Sigmoid colon (tissue), 6 donors: ENCODE measurements at regions not wholly inside any gene's neighbourhood (a gene's known extent, or its start where the extent isn't known, plus 50 kb on each side); places are given as distances from the start of the nearest gene placed in this dataset.

Experiments used
- DNase-seq: peaks from one replicate; pipeline ENCODE4 v3.0.0-alpha.2; 2019
- H3K27ac ChIP-seq, 4 donors: fragments of 200-600 bp; sonication (generic); one replicate each; pipeline ENCODE4 v1.5.1; 2016 to 2019; ENCODE audit warnings: mild to moderate bottlenecking in 1 of 4
- H3K27me3 ChIP-seq, 3 donors: fragments of 200-600 bp; sonication (generic); one replicate each; pipeline ENCODE4 v1.5.1; 2019; ENCODE audit warnings: mild to moderate bottlenecking in 1 of 3
- H3K36me3 ChIP-seq, 4 donors: fragments of 200-600 bp; sonication (generic); one replicate each; pipeline ENCODE4 v1.5.1; 2016 to 2019
- H3K4me1 ChIP-seq, 4 donors: fragments of 200-600 bp; sonication (generic); one replicate each; pipeline ENCODE4 v1.5.1; 2017 to 2019
- H3K4me3 ChIP-seq, 4 donors: fragments of 200-600 bp; sonication (generic); one replicate each; pipeline ENCODE4 v1.5.1; 2017 to 2019; ENCODE audit warnings: mild to moderate bottlenecking in 2 of 4, moderate library complexity in 1 of 4
- H3K9me3 ChIP-seq, 4 donors: fragments of 200-600 bp in 3 of 4; sonication (generic) in 3 of 4; one replicate each; pipeline versions ENCODE4 v1.5.1 to v1.6.1; 2013 to 2019
- EP300 ChIP-seq, 4 donors: sonication (generic); formaldehyde crosslinking; IDR thresholded peaks; one replicate each; pipeline ENCODE4 v1.6.1; 2017; ENCODE audit warnings: antibody characterized with exemption in 4 of 4
- POLR2A ChIP-seq, 2 donors: fragments of 450-650 bp; IDR thresholded peaks; one replicate each; pipeline ENCODE4 v1.6.1; 2016; ENCODE audit warnings: antibody characterized with exemption in 2 of 2, mild to moderate bottlenecking in 2 of 2, moderate library complexity in 2 of 2
- POLR2AphosphoS5 ChIP-seq, 4 donors: sonication (generic); formaldehyde crosslinking; IDR thresholded peaks; one replicate each; pipeline ENCODE4 v1.6.1; 2017; ENCODE audit warnings: antibody characterized with exemption in 4 of 4
- WGBS, 2 donors: extraction: QIAGEN DNeasy Blood & Tissue Kit; methylation state at CpG; one replicate each; pipeline ENCODE4 v1.1.7; 2013; 5-methylcytosine and 5-hydroxymethylcytosine counted together
- intact Hi-C: fragments of 100-400 bp; cut with DNase I; formaldehyde crosslinking; loops from one replicate; pipeline ENCODE4 v1.15.1; 2023
- TF ChIP-seq, protein P1 (sequence below), 4 experiments: fragments of 450-650 bp in 3 of 4; fragments of 200-600 bp in 1 of 4; IDR thresholded peaks; one replicate each; pipeline ENCODE4 v1.5.1; 2016 to 2019; ENCODE audit warnings: antibody characterized with exemption in 4 of 4, mild to moderate bottlenecking in 3 of 4, moderate library complexity in 2 of 4
- donor health status: healthy with polysubstance abuse.
- donor health status: healthy.

DNA sequence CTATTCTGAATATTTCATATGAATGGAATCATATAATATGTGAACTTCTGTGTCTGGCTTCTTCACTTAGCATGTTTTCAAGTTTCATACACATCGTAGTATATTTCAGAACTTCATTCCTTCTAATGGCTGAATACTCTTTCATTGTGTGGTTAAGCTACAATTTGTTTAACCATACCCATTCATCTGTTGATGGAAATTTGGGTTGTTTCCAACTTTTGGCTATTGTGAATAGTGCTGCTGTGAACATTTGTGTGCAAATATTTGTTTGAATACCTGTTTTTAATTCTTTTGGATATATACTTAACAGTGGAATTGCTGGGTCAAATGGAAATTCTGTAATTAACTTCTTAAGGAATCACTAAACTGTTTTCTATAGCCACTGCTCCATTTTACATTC, 86.0 kb upstream of the MDFIC start:
- Histone ChIP-seq H3K4me1 (peaks cover 0 to 4% (median 0%) of the 10 kb centered on the region in 4 donors), H3K36me3 (no peaks in the 10 kb centered on the region), H3K27me3 (no peaks in the 10 kb centered on the region), H3K4me3 (no peak overlapping the region), H3K9me3 (no peaks in the 10 kb centered on the region), H3K27ac (no peak overlapping the region)
- intact Hi-C loops: no loop called here
- 0 to 1% methylated on average over 1 of the region's 1 CpG for WGBS, 2 donors
- TF ChIP-seq POLR2AphosphoS5 (IDR thresholded peaks at IDR 0.05) (no peak), POLR2A (IDR thresholded peaks at IDR 0.05) (no peak), EP300 (IDR thresholded peaks at IDR 0.05) (no peak)
- TF ChIP-seq, protein P1, sequence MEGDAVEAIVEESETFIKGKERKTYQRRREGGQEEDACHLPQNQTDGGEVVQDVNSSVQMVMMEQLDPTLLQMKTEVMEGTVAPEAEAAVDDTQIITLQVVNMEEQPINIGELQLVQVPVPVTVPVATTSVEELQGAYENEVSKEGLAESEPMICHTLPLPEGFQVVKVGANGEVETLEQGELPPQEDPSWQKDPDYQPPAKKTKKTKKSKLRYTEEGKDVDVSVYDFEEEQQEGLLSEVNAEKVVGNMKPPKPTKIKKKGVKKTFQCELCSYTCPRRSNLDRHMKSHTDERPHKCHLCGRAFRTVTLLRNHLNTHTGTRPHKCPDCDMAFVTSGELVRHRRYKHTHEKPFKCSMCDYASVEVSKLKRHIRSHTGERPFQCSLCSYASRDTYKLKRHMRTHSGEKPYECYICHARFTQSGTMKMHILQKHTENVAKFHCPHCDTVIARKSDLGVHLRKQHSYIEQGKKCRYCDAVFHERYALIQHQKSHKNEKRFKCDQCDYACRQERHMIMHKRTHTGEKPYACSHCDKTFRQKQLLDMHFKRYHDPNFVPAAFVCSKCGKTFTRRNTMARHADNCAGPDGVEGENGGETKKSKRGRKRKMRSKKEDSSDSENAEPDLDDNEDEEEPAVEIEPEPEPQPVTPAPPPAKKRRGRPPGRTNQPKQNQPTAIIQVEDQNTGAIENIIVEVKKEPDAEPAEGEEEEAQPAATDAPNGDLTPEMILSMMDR (IDR thresholded peaks at IDR 0.05): no peak
- no peak for DNase-seq

DNA sequence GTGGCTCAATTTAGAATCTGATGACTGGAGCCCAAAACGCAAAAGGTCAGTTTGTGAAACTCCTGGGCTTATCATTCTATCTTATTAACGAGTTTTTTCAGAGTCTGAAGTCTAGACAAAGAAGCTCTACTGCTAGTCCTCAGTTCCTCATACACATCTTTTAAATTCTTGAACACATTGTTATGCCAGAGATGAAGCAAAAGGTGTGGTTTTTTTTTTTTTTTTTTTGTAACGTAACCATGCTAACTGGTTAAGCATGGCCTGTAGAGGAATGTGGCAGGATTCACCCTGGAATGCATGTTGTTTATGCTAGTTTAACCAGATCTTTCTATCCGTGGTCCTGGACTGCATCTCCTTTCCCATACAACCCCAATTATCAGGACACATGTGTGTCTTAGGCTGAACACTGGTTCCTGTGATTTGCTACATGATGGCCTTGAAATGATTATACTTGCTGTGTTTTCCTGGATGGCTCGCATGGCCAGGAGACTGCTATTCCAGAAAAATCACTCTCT, 79.3 kb upstream of the MDFIC start:
- WGBS, 2 donors: 86% methylated on average over 5 of the region's 5 CpGs
- H3K9me3 ChIP-seq: no peaks in the 10 kb centered on the region
- TF ChIP-seq POLR2A (IDR thresholded peaks at IDR 0.05): no peak
- TF ChIP-seq EP300 (IDR thresholded peaks at IDR 0.05): no peak
- TF ChIP-seq, protein P1 (IDR thresholded peaks at IDR 0.05): no peak
- no peak for TF ChIP-seq POLR2AphosphoS5 (IDR thresholded peaks at IDR 0.05)
- no peaks in the 10 kb centered on the region for H3K27me3 ChIP-seq
- H3K27ac ChIP-seq: no peak overlapping the region
- no peaks in the 10 kb centered on the region for H3K36me3 ChIP-seq
- H3K4me1 ChIP-seq: peaks cover 0 to 4% (median 0%) of the 10 kb centered on the region in 4 donors
- intact Hi-C loops: no loop called here
- no peak for DNase-seq
- no peak overlapping the region for H3K4me3 ChIP-seq

DNA sequence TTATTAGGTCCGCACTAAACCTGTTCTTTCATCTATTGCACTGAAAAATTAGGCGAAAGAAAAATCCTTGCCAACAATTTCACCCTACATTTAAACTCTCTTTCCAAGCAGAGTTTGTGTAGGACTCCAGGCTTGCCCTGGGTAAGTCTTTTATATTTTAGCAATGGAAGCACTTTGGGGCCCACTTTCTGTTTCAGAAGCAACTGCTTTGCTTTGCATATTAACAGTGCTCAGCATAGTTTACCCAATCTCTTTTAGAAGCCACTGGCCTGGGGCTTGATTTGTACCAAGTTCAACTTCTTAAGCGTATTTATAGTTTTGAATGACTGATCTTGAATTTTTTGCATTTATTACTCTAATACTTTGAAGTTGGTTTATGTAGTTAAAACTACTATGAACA, 78.8 kb upstream of the MDFIC start:
- WGBS, 2 donors: 95 to 97% methylated on average over 3 of the region's 3 CpGs
- intact Hi-C loops: no loop called here
- Histone ChIP-seq H3K4me1 (peaks cover 0 to 4% (median 0%) of the 10 kb centered on the region in 4 donors), H3K4me3 (no peak overlapping the region), H3K9me3 (no peaks in the 10 kb centered on the region), H3K27ac (no peak overlapping the region), H3K36me3 (no peaks in the 10 kb centered on the region), H3K27me3 (no peaks in the 10 kb centered on the region)
- no peak for TF ChIP-seq POLR2AphosphoS5 (IDR thresholded peaks at IDR 0.05)
- TF ChIP-seq EP300 (IDR thresholded peaks at IDR 0.05): no peak
- TF ChIP-seq, protein P1 (IDR thresholded peaks at IDR 0.05): no peak
- no peak for TF ChIP-seq POLR2A (IDR thresholded peaks at IDR 0.05)
- DNase-seq: no peak

DNA sequence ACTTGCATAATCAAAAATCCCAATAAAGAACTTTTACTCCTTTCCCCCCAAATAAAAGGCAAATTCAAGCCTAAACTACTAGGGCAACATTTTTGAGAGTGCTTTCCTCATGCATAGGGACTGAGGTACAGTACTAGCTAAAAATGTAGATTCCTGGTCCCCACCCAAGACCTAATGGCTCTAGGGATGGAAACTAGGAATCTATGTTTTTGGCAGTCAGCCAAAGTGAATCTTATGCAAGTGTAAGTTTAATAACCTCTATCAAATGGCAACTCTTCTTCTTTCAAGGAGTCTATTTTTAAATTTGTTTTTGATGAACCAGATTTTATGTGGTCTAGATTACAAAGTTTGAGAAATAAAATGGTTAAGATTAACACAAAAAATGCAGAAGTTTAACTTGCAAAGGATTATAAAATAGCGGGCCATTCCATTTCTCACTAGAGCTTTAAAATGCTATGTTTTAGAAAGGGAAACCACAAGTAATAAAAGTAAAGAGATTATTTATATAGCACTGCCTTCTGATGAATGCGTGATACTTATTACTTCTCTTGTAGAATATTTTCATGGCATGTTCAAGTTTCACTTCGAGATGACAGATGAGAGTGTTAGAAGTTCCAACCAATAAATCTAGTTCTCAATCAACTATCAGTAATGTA, 70.4 kb upstream of the MDFIC start:
- Histone ChIP-seq H3K36me3 (no peaks in the 10 kb centered on the region), H3K9me3 (no peaks in the 10 kb centered on the region), H3K4me3 (no peak overlapping the region), H3K27me3 (no peaks in the 10 kb centered on the region), H3K4me1 (peaks cover 0 to 15% (median 3%) of the 10 kb centered on the region in 4 donors), H3K27ac (no peak overlapping the region)
- intact Hi-C loops: no loop called here
- TF ChIP-seq, protein P1 (IDR thresholded peaks at IDR 0.05): no peak
- TF ChIP-seq POLR2A (IDR thresholded peaks at IDR 0.05): no peak
- no peak for TF ChIP-seq POLR2AphosphoS5 (IDR thresholded peaks at IDR 0.05)
- TF ChIP-seq EP300 (IDR thresholded peaks at IDR 0.05): no peak
- no peak for DNase-seq
- 56 to 75% methylated on average over 3 of the region's 3 CpGs for WGBS, 2 donors

DNA sequence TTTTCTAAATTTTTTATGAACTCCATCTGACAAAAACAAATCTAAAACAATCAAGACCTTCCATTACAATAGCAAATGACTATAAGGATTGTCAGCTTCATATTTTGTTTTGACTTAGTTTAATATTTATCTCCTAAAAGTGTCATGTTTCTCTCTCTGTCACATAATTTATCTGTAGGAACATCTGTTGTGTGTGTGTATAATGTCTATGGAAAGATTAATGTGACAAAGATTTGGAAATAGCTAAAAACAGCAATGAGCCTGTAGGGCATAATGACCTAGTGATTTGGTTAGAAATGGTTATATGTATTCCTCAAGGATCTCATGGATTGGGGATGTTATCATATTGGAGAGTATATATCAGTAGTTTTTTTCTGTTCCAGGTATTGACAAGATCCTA, 69.6 kb upstream of the MDFIC start:
- intact Hi-C loops: no loop called here
- Histone ChIP-seq H3K36me3 (no peaks in the 10 kb centered on the region), H3K4me1 (peaks cover 0 to 15% (median 3%) of the 10 kb centered on the region in 4 donors), H3K9me3 (no peaks in the 10 kb centered on the region), H3K27ac (no peak overlapping the region), H3K27me3 (no peaks in the 10 kb centered on the region), H3K4me3 (no peak overlapping the region)
- TF ChIP-seq, protein P1 (IDR thresholded peaks at IDR 0.05): no peak
- no peak for TF ChIP-seq POLR2A (IDR thresholded peaks at IDR 0.05)
- TF ChIP-seq EP300 (IDR thresholded peaks at IDR 0.05): no peak
- TF ChIP-seq POLR2AphosphoS5 (IDR thresholded peaks at IDR 0.05): no peak
- no peak for DNase-seq
